ENCODE measurements at regions not wholly inside any gene's neighbourhood (a gene's known extent, or its start where the extent isn't known, plus 50 kb on each side); places are given as distances from the start of the nearest gene placed in this dataset.
"Not testable (repeated sequence)": the region's sequence is repeated elsewhere in the genome, so short reads cannot be mapped to it uniquely, and the experiment has no call there.

- H3K9me3 Mint-ChIP-seq: peaks cover 15% of the 10 kb centered on the region
- intact Hi-C loops (cut with micrococcal nuclease): no loop called here
- peaks cover 7% of the 10 kb centered on the region for H3K36me3 Mint-ChIP-seq (ENCODE audit: low read depth)
- H3K4me1 Mint-ChIP-seq (ENCODE audit: low read depth): peaks cover 26% of the 10 kb centered on the region
- no peaks in the 10 kb centered on the region for H3K27me3 Mint-ChIP-seq
- no peak overlapping the region for H3K27ac Mint-ChIP-seq
- H3K4me3 Mint-ChIP-seq: no peak overlapping the region
Measured at GRCh38 chr6:6474170-6474920, 114.2 kb upstream of the LY86 start.

- peak overlapping the region; percentile 61 for H3K27ac Mint-ChIP-seq
- H3K36me3 Mint-ChIP-seq (ENCODE audit: low read depth): no peaks in the 10 kb centered on the region
- H3K4me3 Mint-ChIP-seq: no peak overlapping the region
- no peaks in the 10 kb centered on the region for H3K27me3 Mint-ChIP-seq
- peaks cover 21% of the 10 kb centered on the region for H3K4me1 Mint-ChIP-seq (ENCODE audit: low read depth)
- intact Hi-C loops (cut with micrococcal nuclease): no loop called here
- H3K9me3 Mint-ChIP-seq: no peaks in the 10 kb centered on the region
Measured at GRCh38 chr6:6479785-6480184, 108.7 kb upstream of the LY86 start.

- Mint-ChIP-seq H3K27me3 (no peaks in the 10 kb centered on the region), H3K4me3 (no peak overlapping the region)
- intact Hi-C loops (cut with micrococcal nuclease): no loop called here
Measured at GRCh38 chr6:6482256-6482655, 106.3 kb upstream of the LY86 start.

GRCh38 chr6:6483168-6483567 is 105.4 kb upstream of the LY86 start:
- Mint-ChIP-seq H3K9me3 (peaks cover 12% of the 10 kb centered on the region), H3K4me3 (no peak overlapping the region), H3K27ac (no peak overlapping the region), H3K27me3 (no peaks in the 10 kb centered on the region), H3K4me1 (ENCODE audit: low read depth) (peaks cover 21% of the 10 kb centered on the region), H3K36me3 (ENCODE audit: low read depth) (no peaks in the 10 kb centered on the region)
- intact Hi-C loops (cut with micrococcal nuclease): no loop called here

More at GRCh38 chr6:6482256-6482655, 106.3 kb upstream of the LY86 start:
- no peaks in the 10 kb centered on the region for H3K36me3 Mint-ChIP-seq (ENCODE audit: low read depth)
- no peak overlapping the region for H3K27ac Mint-ChIP-seq
- H3K4me1 Mint-ChIP-seq (ENCODE audit: low read depth): peaks cover 21% of the 10 kb centered on the region
- peaks cover 12% of the 10 kb centered on the region for H3K9me3 Mint-ChIP-seq

- Mint-ChIP-seq H3K9me3 (peaks cover 12% of the 10 kb centered on the region), H3K4me1 (ENCODE audit: low read depth) (peaks cover 21% of the 10 kb centered on the region), H3K27ac (no peak overlapping the region), H3K36me3 (ENCODE audit: low read depth) (no peaks in the 10 kb centered on the region), H3K4me3 (no peak overlapping the region), H3K27me3 (no peaks in the 10 kb centered on the region)
- intact Hi-C loops (cut with micrococcal nuclease): no loop called here
Measured at GRCh38 chr6:6483733-6484132, 104.8 kb upstream of the LY86 start.

GRCh38 chr6:6484681-6485080 is 103.8 kb upstream of the LY86 start:
- H3K4me3 Mint-ChIP-seq: no peak overlapping the region
- peaks cover 12% of the 10 kb centered on the region for H3K9me3 Mint-ChIP-seq
- H3K4me1 Mint-ChIP-seq (ENCODE audit: low read depth): peaks cover 12% of the 10 kb centered on the region
- H3K36me3 Mint-ChIP-seq (ENCODE audit: low read depth): no peaks in the 10 kb centered on the region
- no peak overlapping the region for H3K27ac Mint-ChIP-seq
- H3K27me3 Mint-ChIP-seq: no peaks in the 10 kb centered on the region
- intact Hi-C loops (cut with micrococcal nuclease): no loop called here

GRCh38 chr6:6486595-6486994 is 101.9 kb upstream of the LY86 start:
- no peak overlapping the region for H3K4me3 Mint-ChIP-seq
- intact Hi-C loops (cut with micrococcal nuclease): no loop called here
- peaks cover 15% of the 10 kb centered on the region for H3K4me1 Mint-ChIP-seq (ENCODE audit: low read depth)
- H3K9me3 Mint-ChIP-seq: peaks cover 12% of the 10 kb centered on the region
- no peaks in the 10 kb centered on the region for H3K36me3 Mint-ChIP-seq (ENCODE audit: low read depth)
- no peak overlapping the region for H3K27ac Mint-ChIP-seq
- H3K27me3 Mint-ChIP-seq: no peaks in the 10 kb centered on the region

GRCh38 chr6:6491761-6492160 is 96.8 kb upstream of the LY86 start:
- H3K27ac Mint-ChIP-seq: peak overlapping the region; percentile 85
- no peaks in the 10 kb centered on the region for H3K9me3 Mint-ChIP-seq
- H3K4me1 Mint-ChIP-seq (ENCODE audit: low read depth): peaks cover 48% of the 10 kb centered on the region
- no peaks in the 10 kb centered on the region for H3K36me3 Mint-ChIP-seq (ENCODE audit: low read depth)
- no peaks in the 10 kb centered on the region for H3K27me3 Mint-ChIP-seq
- H3K4me3 Mint-ChIP-seq: no peak overlapping the region
- intact Hi-C loops (cut with micrococcal nuclease): loop anchor here (5.0 to 10.0 kb wide), 2 partner anchors 67 to 159 kb away; no protein-coding TSS in a partner anchor

- Mint-ChIP-seq H3K4me1 (ENCODE audit: low read depth) (peaks cover 48% of the 10 kb centered on the region), H3K27ac (peak overlapping the region; percentile 85), H3K27me3 (no peaks in the 10 kb centered on the region), H3K9me3 (no peaks in the 10 kb centered on the region), H3K36me3 (ENCODE audit: low read depth) (no peaks in the 10 kb centered on the region), H3K4me3 (no peak overlapping the region)
- intact Hi-C loops (cut with micrococcal nuclease): loop anchor here (5.0 to 10.0 kb wide), 2 partner anchors 68 to 160 kb away; no protein-coding TSS in a partner anchor
Measured at GRCh38 chr6:6492675-6493074, 95.8 kb upstream of the LY86 start.

GRCh38 chr6:6494139-6494538 is 94.4 kb upstream of the LY86 start:
- Mint-ChIP-seq H3K4me1 (ENCODE audit: low read depth) (peaks cover 48% of the 10 kb centered on the region), H3K4me3 (peak overlapping the region; percentile 45), H3K27ac (peak overlapping the region; percentile 83)
- H3K27me3 Mint-ChIP-seq; H3K36me3 Mint-ChIP-seq (ENCODE audit: low read depth); H3K9me3 Mint-ChIP-seq: not testable (repeated sequence)
- intact Hi-C loops (cut with micrococcal nuclease): loop anchor here (1.0 to 10.0 kb wide), 4 partner anchors 53 to 178 kb away; no protein-coding TSS in a partner anchor

GRCh38 chr6:6494677-6495076 is 93.8 kb upstream of the LY86 start:
- H3K9me3 Mint-ChIP-seq: no peaks in the 10 kb centered on the region
- H3K27me3 Mint-ChIP-seq: no peaks in the 10 kb centered on the region
- H3K36me3 Mint-ChIP-seq (ENCODE audit: low read depth): no peaks in the 10 kb centered on the region
- H3K4me3 Mint-ChIP-seq: peak overlapping the region; percentile 45
- peak overlapping the region; percentile 83 for H3K27ac Mint-ChIP-seq
- peaks cover 52% of the 10 kb centered on the region for H3K4me1 Mint-ChIP-seq (ENCODE audit: low read depth)
- intact Hi-C loops (cut with micrococcal nuclease): loop anchor here (1.0 to 10.0 kb wide), 4 partner anchors 52 to 178 kb away; no protein-coding TSS in a partner anchor

GRCh38 chr6:6495851-6496250 is 92.7 kb upstream of the LY86 start:
- peaks cover 53% of the 10 kb centered on the region for H3K4me1 Mint-ChIP-seq (ENCODE audit: low read depth)
- H3K4me3 Mint-ChIP-seq: peak overlapping the region; percentile 9
- intact Hi-C loops (cut with micrococcal nuclease): loop anchor here (2.0 to 10.0 kb wide), 2 partner anchors 51 to 71 kb away; no protein-coding TSS in a partner anchor
- H3K36me3 Mint-ChIP-seq (ENCODE audit: low read depth): no peaks in the 10 kb centered on the region
- H3K27me3 Mint-ChIP-seq: no peaks in the 10 kb centered on the region
- no peaks in the 10 kb centered on the region for H3K9me3 Mint-ChIP-seq
- H3K27ac Mint-ChIP-seq: peak overlapping the region; percentile 83

GRCh38 chr6:6497541-6497940 is 91.0 kb upstream of the LY86 start:
- H3K27ac Mint-ChIP-seq: no peak overlapping the region
- intact Hi-C loops (cut with micrococcal nuclease): loop anchor here (10.0 kb wide), 1 partner anchor 73 kb away; no protein-coding TSS in a partner anchor
- no peaks in the 10 kb centered on the region for H3K27me3 Mint-ChIP-seq
- no peaks in the 10 kb centered on the region for H3K36me3 Mint-ChIP-seq (ENCODE audit: low read depth)
- H3K9me3 Mint-ChIP-seq: no peaks in the 10 kb centered on the region
- H3K4me1 Mint-ChIP-seq (ENCODE audit: low read depth): peaks cover 53% of the 10 kb centered on the region
- H3K4me3 Mint-ChIP-seq: no peak overlapping the region

GRCh38 chr6:6497976-6498375 is 90.5 kb upstream of the LY86 start:
- H3K27ac Mint-ChIP-seq: no peak overlapping the region
- H3K27me3 Mint-ChIP-seq: no peaks in the 10 kb centered on the region
- H3K36me3 Mint-ChIP-seq (ENCODE audit: low read depth): no peaks in the 10 kb centered on the region
- intact Hi-C loops (cut with micrococcal nuclease): loop anchor here (10.0 kb wide), 1 partner anchor 73 kb away; no protein-coding TSS in a partner anchor
- H3K4me3 Mint-ChIP-seq: no peak overlapping the region
- peaks cover 53% of the 10 kb centered on the region for H3K4me1 Mint-ChIP-seq (ENCODE audit: low read depth)
- no peaks in the 10 kb centered on the region for H3K9me3 Mint-ChIP-seq

Data from dendritic cell treated with granulocyte-macrophage colony-stimulating factor and Interleukin-4, amounts not matched to agents 40 ng/mL and 50 ng/mL, for 4 days (primary cell).